ENCODE measurements at regions not wholly inside any gene's neighbourhood (a gene's known extent, or its start where the extent isn't known, plus 50 kb on each side); places are given as distances from the start of the nearest gene placed in this dataset.

- H3K4me3 ChIP-seq (ENCODE audit: low read depth, low read length) = no peak overlapping the region
- H3K27me3 ChIP-seq (ENCODE audit: control insufficient read depth, insufficient read depth, low read length) = no peaks in the 10 kb centered on the region
- no peak for TF ChIP-seq CTCF (IDR thresholded peaks at IDR 0.05; ENCODE audit: low read depth, low read length)
- no peaks in the 10 kb centered on the region; the same call in 1 of the 2 replicates for H3K9me3 ChIP-seq (ENCODE audit: control insufficient read depth, insufficient read depth, low read length)
- ChIA-PET POLR2A (no interaction called here), CTCF (no interaction called here)
- H3K27ac ChIP-seq (ENCODE audit: low read depth, low read length) = no peak overlapping the region
- no peak for DNase-seq (ENCODE audit: low read depth, low spot score)
Observed at GRCh38 chr3:189555558-189555881, 75.7 kb upstream of the TP63 start.

DNA sequence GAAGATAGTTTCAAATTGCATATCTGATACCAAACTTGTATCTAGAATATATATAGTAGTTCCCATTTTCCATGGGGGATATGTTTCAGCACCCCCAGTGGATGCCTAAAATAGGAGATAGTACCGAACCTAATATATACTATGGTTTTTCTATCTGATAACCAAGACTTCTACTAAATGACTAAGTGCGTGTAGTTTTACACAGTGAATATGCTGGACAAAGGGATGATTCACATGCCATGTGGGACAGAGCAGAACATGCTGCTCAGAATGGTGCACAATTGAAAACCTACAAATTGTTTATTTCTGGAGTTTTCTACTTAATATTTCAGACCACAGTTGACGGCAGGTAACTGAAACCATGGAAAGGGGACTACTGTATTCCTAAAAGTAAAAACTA lies 73.4 kb upstream of the TP63 start:
- no peak for TF ChIP-seq CTCF (IDR thresholded peaks at IDR 0.05; ENCODE audit: low read depth, low read length)
- DNase-seq (ENCODE audit: low read depth, low spot score) = no peak

DNA sequence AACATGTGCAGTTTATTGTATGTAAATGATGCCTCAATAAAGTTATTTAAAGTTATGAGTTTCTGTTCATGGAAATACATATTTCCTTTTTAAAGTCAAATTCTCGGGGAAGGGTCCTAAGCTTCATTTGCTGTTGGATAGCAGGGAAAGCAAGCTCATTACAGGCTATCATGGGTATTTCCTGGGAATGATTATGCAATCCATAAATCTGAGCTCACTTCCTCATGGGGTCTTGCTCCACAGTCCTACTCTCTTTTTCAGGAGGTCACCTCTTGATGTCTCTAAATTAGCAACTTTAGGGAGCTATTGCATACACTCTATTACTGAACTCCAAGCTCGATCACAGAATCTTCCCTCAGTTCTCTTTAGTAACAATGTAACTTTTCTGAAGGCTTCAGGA lies 69.9 kb upstream of the TP63 start:
- Histone ChIP-seq H3K27ac (ENCODE audit: low read depth, low read length) (no peak overlapping the region), H3K4me3 (ENCODE audit: low read depth, low read length) (no peak overlapping the region), H3K27me3 (ENCODE audit: control insufficient read depth, insufficient read depth, low read length) (no peaks in the 10 kb centered on the region), H3K9me3 (ENCODE audit: control insufficient read depth, insufficient read depth, low read length) (no peaks in the 10 kb centered on the region)
- no peak for TF ChIP-seq CTCF (IDR thresholded peaks at IDR 0.05; ENCODE audit: low read depth, low read length)
- DNase-seq (ENCODE audit: low read depth, low spot score) = no peak
- ChIA-PET POLR2A (no interaction called here), CTCF (no interaction called here)

More for the DNA sequence above, 73.4 kb upstream of the TP63 start:
- H3K27me3 ChIP-seq (ENCODE audit: control insufficient read depth, insufficient read depth, low read length) = no peaks in the 10 kb centered on the region
- H3K4me3 ChIP-seq (ENCODE audit: low read depth, low read length) = no peak overlapping the region
- ChIA-PET POLR2A (no interaction called here), CTCF (no interaction called here)
- H3K9me3 ChIP-seq (ENCODE audit: control insufficient read depth, insufficient read depth, low read length) = no peaks in the 10 kb centered on the region; the same call in 1 of the 2 replicates
- H3K27ac ChIP-seq (ENCODE audit: low read depth, low read length) = no peak overlapping the region

DNA sequence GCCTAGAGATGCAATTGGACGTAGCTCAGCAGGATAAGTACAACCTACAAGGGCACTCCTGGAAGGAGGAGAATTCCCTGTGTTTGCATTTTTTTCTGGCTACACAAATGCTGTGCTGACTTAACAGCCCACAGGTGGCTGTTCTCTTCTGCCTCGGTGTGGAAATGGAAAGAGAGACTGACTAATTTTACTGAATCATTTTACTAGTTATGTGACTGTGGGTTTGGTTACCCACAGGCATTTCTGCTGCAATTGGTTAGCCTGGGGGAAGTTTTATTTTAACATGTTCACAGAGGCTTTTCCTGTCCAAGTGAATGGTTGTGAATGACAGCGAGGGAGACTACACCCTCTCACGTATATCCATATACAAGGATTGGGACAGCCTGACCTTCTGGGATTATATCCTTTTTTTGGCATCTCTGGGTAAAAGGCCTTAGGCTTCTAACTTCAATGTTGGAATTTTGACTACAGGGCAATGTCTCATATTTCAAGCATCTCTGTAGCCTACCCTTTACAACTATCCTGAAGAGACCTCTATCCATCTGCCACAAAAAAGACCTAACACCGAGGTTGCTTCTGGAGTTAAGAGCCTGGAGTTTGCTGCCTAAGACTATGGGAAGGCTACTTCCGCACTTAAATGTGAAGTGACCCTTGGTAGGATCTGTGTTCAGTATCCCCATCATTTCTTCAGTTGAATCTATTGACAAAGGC lies 67.2 kb upstream of the TP63 start:
- Histone ChIP-seq H3K4me3 (ENCODE audit: low read depth, low read length) (no peak overlapping the region), H3K9me3 (ENCODE audit: control insufficient read depth, insufficient read depth, low read length) (no peaks in the 10 kb centered on the region), H3K27me3 (ENCODE audit: control insufficient read depth, insufficient read depth, low read length) (no peaks in the 10 kb centered on the region), H3K27ac (ENCODE audit: low read depth, low read length) (peak overlapping the region; percentile 13)
- no peak for TF ChIP-seq CTCF (IDR thresholded peaks at IDR 0.05; ENCODE audit: low read depth, low read length)
- POLR2A ChIA-PET = no interaction called here
- CTCF ChIA-PET = interaction anchor here (0.6 kb wide), 1 partner anchor 645 kb away, joined by 3 read pairs; no protein-coding TSS in a partner anchor
- peak; percentile 64 for DNase-seq (ENCODE audit: low read depth, low spot score)

DNA sequence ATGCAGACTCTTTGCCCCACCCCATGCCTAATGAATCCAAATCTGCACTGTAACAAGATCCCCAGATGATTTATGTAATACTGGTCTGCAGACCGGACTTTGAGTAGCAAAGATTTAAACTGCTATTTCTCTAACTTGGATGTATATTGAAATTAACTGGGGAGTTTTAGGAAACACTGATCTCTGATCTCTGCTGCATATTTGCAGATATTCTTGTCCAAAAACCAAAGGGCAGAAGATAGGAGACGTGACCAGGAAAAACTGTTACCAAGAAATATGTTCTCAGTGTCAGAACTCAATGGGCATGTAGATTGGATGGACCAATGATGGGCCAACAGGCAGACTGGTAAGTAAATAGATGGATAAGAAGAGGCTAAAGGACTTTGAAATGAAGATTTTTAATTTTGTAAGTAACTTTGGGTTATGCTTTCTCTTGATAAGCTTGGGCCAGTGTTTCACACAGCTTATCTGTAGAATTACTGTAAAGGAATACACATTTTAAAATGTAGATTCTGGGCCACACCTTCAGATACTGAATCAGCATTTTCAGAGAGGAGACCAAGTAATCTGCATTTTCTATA lies 64.5 kb upstream of the TP63 start:
- ChIA-PET CTCF (no interaction called here), POLR2A (no interaction called here)
- no peak for DNase-seq (ENCODE audit: low read depth, low spot score)
- Histone ChIP-seq H3K4me3 (ENCODE audit: low read depth, low read length) (no peak overlapping the region), H3K27me3 (ENCODE audit: control insufficient read depth, insufficient read depth, low read length) (no peaks in the 10 kb centered on the region), H3K9me3 (ENCODE audit: control insufficient read depth, insufficient read depth, low read length) (no peaks in the 10 kb centered on the region), H3K27ac (ENCODE audit: low read depth, low read length) (no peak overlapping the region)
- TF ChIP-seq CTCF (IDR thresholded peaks at IDR 0.05; ENCODE audit: low read depth, low read length) = no peak

Measured in AG04450 (cell line).